IMR-90 (cell line): ENCODE measurements at regions not wholly inside any gene's neighbourhood (a gene's known extent, or its start where the extent isn't known, plus 50 kb on each side); places are given as distances from the start of the nearest gene placed in this dataset.

ENCODE experiments used
- ATAC-seq: fragments of 200-7000 bp; cut with Tn5 transposase; 2 replicates; pipeline ENCODE4 v1.9.1; 2020; ENCODE audit warnings: low read depth, mild to moderate bottlenecking, moderate library complexity
- BruUV-seq: library from RNA; stranded (reverse); fragments of 400-500 nt; replicated peaks from 2 replicates; lab custom pipeline; 2021; lab: Mats Ljungman, UMichigan
- CTCF ChIA-PET: fragments of 300-600 bp; formaldehyde crosslinking; extraction: SDS; loops from one replicate; lab custom pipeline; 2021; ENCODE audit warnings: antibody characterized with exemption; lab: Yijun Ruan, JAX
- POLR2A ChIA-PET: fragments of 300-600 bp; sonication (Branson Sonifier 250); formaldehyde crosslinking; loops from one replicate; lab custom pipeline; 2022; ENCODE audit warnings: antibody characterized with exemption; ENCODE audit not compliant: unreplicated experiment; lab: Charles Lee
- DNase-seq: peaks from one replicate; pipeline ENCODE4 v3.0.0; 2013
- H2AFZ ChIP-seq: replicated peaks from 2 replicates; pipeline ENCODE3; 2013; ENCODE audit warnings: low read length, mild to moderate bottlenecking; ENCODE audit not compliant: poor library complexity
- H2AK5ac ChIP-seq: 2 replicates; pipeline ENCODE4 v1.6.1; 2013; ENCODE audit warnings: low read depth, low read length, inconsistent platforms
- H2AK9ac ChIP-seq: replicated peaks from 2 replicates; pipeline ENCODE3; 2013; ENCODE audit warnings: mild to moderate bottlenecking, low read depth, low read length, moderate library complexity; ENCODE audit not compliant: poor library complexity
- H2BK120ac ChIP-seq: 2 replicates; pipeline ENCODE4 v1.6.1; 2013; ENCODE audit warnings: low read depth, low read length, inconsistent platforms
- H2BK15ac ChIP-seq: 3 replicates; pipeline ENCODE4 v1.6.1; 2013; ENCODE audit warnings: low read depth, low read length, inconsistent platforms
- H2BK20ac ChIP-seq: 2 replicates; pipeline ENCODE4 v1.6.1; 2013; ENCODE audit warnings: low read depth, mild to moderate bottlenecking, inconsistent platforms, low read length, moderate library complexity
- H2BK5ac ChIP-seq: 2 replicates; pipeline ENCODE4 v1.6.1; 2013; ENCODE audit warnings: mild to moderate bottlenecking, low read depth, low read length, inconsistent platforms; ENCODE audit not compliant: poor library complexity, severe bottlenecking
- H3K14ac ChIP-seq: replicated peaks from 2 replicates; pipeline ENCODE4 v1.6.1; 2013; ENCODE audit warnings: low read depth, low read length, inconsistent platforms
- H3K18ac ChIP-seq: 2 replicates; pipeline ENCODE4 v1.6.1; 2013; ENCODE audit warnings: low read depth, low read length, control low read depth
- H3K23ac ChIP-seq: 2 replicates; pipeline ENCODE4 v1.6.1; 2013; ENCODE audit warnings: low read depth, low read length, inconsistent platforms
- H3K27ac ChIP-seq: 2 replicates; pipeline ENCODE4 v1.5.1; 2013; ENCODE audit warnings: mild to moderate bottlenecking, control low read depth, low read length; ENCODE audit not compliant: insufficient read depth
- H3K27me3 ChIP-seq: 2 replicates; pipeline ENCODE4 v1.6.1; 2013; ENCODE audit warnings: low read length; ENCODE audit not compliant: control insufficient read depth, insufficient read depth
- H3K36me3 ChIP-seq: 2 replicates; pipeline ENCODE4 v1.6.1; 2013; ENCODE audit warnings: low read length, mixed read lengths; ENCODE audit not compliant: control insufficient read depth, insufficient read depth
- H3K4ac ChIP-seq: 2 replicates; pipeline ENCODE4 v1.6.1; 2013; ENCODE audit warnings: low read depth, low read length, inconsistent platforms
- H3K4me1 ChIP-seq: 2 replicates; pipeline ENCODE4 v1.6.1; 2013; ENCODE audit warnings: low read length, mixed read lengths; ENCODE audit not compliant: control insufficient read depth, insufficient read depth
- H3K4me2 ChIP-seq: 2 replicates; pipeline ENCODE4 v1.6.1; 2013; ENCODE audit warnings: low read depth, mild to moderate bottlenecking, control low read depth, low read length, moderate library complexity
- H3K4me3 ChIP-seq: 2 replicates; pipeline ENCODE4 v1.5.1; 2013; ENCODE audit warnings: low read depth, mild to moderate bottlenecking, control low read depth, low read length, moderate library complexity; ENCODE audit not compliant: insufficient read depth
- H3K56ac ChIP-seq: 2 replicates; pipeline ENCODE4 v1.6.1; 2013; ENCODE audit warnings: low read length, inconsistent platforms; ENCODE audit not compliant: insufficient read depth; ENCODE audit errors: extremely low read depth
- H3K79me1 ChIP-seq, 2 experiments: 2 replicates each; pipeline ENCODE4 v1.6.1; 2013; ENCODE audit warnings: low read length in 2 of 2, inconsistent platforms in 1 of 2, low read depth in 1 of 2
- H3K9ac ChIP-seq: 2 replicates; pipeline ENCODE4 v1.6.1; 2013; ENCODE audit warnings: low read depth, low read length, control low read depth
- H3K9me1 ChIP-seq: 2 replicates; pipeline ENCODE4 v1.6.1; 2013; ENCODE audit warnings: low read length, inconsistent platforms; ENCODE audit not compliant: insufficient read depth
- H3K9me3 ChIP-seq: 2 replicates; pipeline ENCODE4 v1.6.1; 2013; ENCODE audit warnings: low read length; ENCODE audit not compliant: control insufficient read depth, insufficient read depth
- H4K20me1 ChIP-seq: 2 replicates; pipeline ENCODE4 v1.6.1; 2013; ENCODE audit warnings: low read length, inconsistent platforms; ENCODE audit not compliant: insufficient read depth
- H4K5ac ChIP-seq: 2 replicates; pipeline ENCODE4 v1.6.1; 2013; ENCODE audit warnings: mild to moderate bottlenecking, low read depth, low read length, control low read depth
- H4K8ac ChIP-seq, 2 experiments: 2 replicates each; pipeline ENCODE4 v1.6.1; 2013; ENCODE audit warnings: low read depth in 2 of 2, low read length in 2 of 2, control low read depth in 1 of 2, inconsistent platforms in 1 of 2
- H4K91ac ChIP-seq: 2 replicates; pipeline ENCODE4 v1.6.1; 2013; ENCODE audit warnings: low read depth, low read length, inconsistent platforms; ENCODE audit not compliant: insufficient read depth
- MAFK ChIP-seq: IDR thresholded peaks from 2 replicates; pipeline ENCODE4 v1.6.1; 2012; ENCODE audit warnings: low read depth, low read length, improper control_type of control experiment
- POLR2A ChIP-seq: IDR thresholded peaks from 2 replicates; pipeline ENCODE4 v1.6.1; 2012; ENCODE audit warnings: mild to moderate bottlenecking, low read depth, low read length
- WGBS, 2 experiments: methylation state at CpG; one replicate each; pipeline versions ENCODE4 v1.1.5 to v1.1.7; 2013; ENCODE audit warnings: missing lambda C conversion rate in 2 of 2; ENCODE audit not compliant: insufficient read length in 1 of 2; ENCODE audit errors: extremely low coverage in 2 of 2; 5-methylcytosine and 5-hydroxymethylcytosine counted together
- dilution Hi-C: fragments of 300-500 bp; cut with HindIII; formaldehyde crosslinking; loops from one replicate; pipeline ENCODE4 v1.14.3; 2018; ENCODE audit warnings: low sequenced_read_pairs; ENCODE audit not compliant: unreplicated experiment
- in situ Hi-C: fragments of 300-500 bp; cut with MboI; formaldehyde crosslinking; loops from 3 replicates; pipeline ENCODE4 v1.14.3; 2019; ENCODE audit warnings: low sequenced_read_pairs, inconsistent platforms, mixed read lengths
- intact Hi-C: fragments of 100-400 bp; cut with micrococcal nuclease; formaldehyde crosslinking; loops from 2 replicates; pipeline ENCODE4 v1.10.0; 2022

DNA sequence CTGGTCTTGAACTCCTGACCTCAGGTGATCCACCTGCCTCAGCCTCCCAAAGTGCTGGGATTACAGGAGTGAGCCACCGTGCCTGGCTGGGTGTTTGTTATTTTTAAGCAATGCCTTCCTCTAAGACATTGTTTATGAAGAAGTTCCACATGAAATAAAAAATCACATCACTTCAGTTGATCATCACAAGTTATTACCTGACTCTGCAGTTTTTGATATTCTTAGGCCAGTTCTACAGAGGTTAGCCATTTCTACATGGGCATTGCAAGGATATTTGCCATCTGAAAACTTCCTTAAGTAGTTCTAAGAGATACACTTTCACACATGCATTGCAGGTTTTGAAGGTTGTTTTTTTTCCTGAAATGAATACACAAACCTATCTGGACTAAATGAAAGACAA lies 82.1 kb downstream of the PYDC2 start:
- Histone ChIP-seq H4K5ac (no peak overlapping the region), H2BK20ac (no peak overlapping the region), H3K4ac (no peak overlapping the region), H3K23ac (no peak overlapping the region), H3K14ac (no peak overlapping the region), H2AFZ (no peak overlapping the region), H4K91ac (no peak overlapping the region), H4K20me1 (no peaks in the 10 kb centered on the region), H3K4me1 (no peaks in the 10 kb centered on the region), H2BK5ac (no peak overlapping the region), H4K8ac (no peak overlapping the region), H3K27ac (no peak overlapping the region), H3K9ac (no peak overlapping the region), H3K27me3 (no peaks in the 10 kb centered on the region), H2AK9ac (no peak overlapping the region), H3K4me2 (no peak overlapping the region), H2BK120ac (no peak overlapping the region), H2AK5ac (no peak overlapping the region), H3K9me1 (no peaks in the 10 kb centered on the region), H3K79me1 (no peaks in the 10 kb centered on the region), H3K18ac (no peak overlapping the region), H3K4me3 (no peak overlapping the region), H2BK15ac (no peak overlapping the region), H3K56ac (no peak overlapping the region), H3K36me3 (no peaks in the 10 kb centered on the region), H3K9me3 (no peaks in the 10 kb centered on the region)
- dilution Hi-C loops (no loop called here), in situ Hi-C loops (no loop called here), intact Hi-C loops (no loop called here)
- DNase-seq = no peak
- BruUV-seq = no TSS peak
- ChIA-PET POLR2A (no interaction called here), CTCF (no interaction called here)
- WGBS, 2 experiments = no CpG with 5 or more reads among the region's 1 CpG
- ATAC-seq = no peak
- TF ChIP-seq POLR2A (no peak), MAFK (peak; percentile 30; the same call in 1 of the 2 replicates)
